ENCODE measurements at regions not wholly inside any gene's neighbourhood (a gene's known extent, or its start where the extent isn't known, plus 50 kb on each side); places are given as distances from the start of the nearest gene placed in this dataset.
"Not testable (repeated sequence)": the region's sequence is repeated elsewhere in the genome, so short reads cannot be mapped to it uniquely, and the experiment has no call there.

DNA sequence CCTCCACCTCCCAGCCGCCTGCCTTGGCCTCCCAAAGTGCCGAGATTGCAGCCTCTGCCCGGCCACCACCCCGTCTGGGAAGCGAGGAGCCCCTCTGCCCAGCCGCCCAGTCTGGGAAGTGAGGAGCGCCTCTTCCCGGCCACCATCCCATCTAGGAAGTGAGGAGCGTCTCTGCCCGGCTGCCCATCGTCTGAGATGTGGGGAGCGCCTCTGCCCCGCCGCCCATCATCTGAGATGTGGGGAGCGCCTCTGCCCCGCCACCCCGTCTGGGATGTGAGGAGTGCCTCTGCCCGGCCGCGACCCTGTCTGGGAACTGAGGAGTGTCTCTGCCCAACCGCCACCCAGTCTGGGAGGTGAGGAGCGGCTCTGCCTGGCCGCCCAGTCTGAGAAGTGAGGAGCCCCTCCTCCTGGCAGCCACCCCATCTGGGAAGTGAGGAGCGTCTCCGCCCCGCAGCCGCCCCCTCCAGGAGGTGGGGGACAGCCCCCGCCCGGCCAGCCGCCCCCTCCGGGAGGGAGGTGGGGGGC, 296.3 kb downstream of the HNRNPD start:
- not testable (repeated sequence) for DNase-seq (ENCODE audit: low spot score)

DNA sequence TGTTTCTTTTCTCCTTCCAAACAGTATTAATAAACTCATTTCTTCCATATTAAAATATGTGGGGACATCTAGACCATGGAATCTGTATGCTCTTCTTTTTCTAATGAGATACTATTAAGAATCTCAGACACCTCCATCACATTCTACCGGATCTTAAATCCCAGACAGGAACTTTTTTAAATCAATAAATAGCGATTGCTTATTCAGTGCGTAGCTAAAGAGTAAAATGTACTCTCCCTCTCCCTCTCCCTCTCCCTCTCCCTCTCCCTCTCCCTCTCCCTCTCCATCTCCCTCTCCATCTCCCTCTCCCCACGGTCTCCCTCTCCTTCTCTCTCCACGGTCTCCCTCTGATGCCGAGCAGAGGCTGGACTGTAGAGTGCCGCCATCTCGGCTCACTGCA, 297.0 kb downstream of the HNRNPD start:
- DNase-seq (ENCODE audit: low spot score), result no peak

DNA sequence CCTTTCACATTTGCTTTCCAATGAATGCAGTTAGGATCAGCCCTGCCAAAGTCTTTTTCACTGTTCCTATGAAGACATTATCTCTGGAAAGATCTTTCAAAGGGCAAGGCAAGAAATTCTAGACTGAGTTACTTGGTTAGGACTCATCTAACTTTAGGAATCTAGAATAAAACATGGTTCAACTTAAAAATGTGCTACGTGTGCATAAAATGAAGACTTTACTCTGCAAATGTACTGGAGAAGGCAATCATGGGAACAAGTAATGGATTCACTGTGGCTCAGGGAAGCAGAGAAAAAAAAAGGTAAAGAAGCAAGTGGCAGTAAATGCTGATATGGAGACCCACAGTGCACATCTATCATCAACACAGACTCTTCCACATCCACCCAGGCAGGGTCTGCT, 297.4 kb downstream of the HNRNPD start:
- DNase-seq (ENCODE audit: low spot score), result no peak

DNA sequence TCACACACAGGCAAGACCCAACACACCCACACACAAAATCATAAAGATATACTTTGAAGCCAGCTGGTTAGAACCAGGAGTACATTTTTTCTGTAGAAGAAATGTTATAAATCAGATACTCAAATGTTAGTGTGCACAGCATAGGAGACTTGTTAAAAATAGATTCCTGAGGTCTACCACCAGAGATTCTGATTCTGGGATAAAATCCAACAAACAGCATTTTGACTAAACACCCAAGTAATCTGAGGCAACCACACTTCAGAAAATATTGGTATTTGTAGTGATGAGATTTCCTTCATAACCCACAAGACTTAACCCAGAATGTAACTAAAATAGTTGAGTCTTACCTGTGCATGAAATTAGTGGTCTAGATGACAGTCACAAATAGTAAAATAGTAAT, 301.8 kb downstream of the HNRNPD start:
- no peak for DNase-seq (ENCODE audit: low spot score)

DNA sequence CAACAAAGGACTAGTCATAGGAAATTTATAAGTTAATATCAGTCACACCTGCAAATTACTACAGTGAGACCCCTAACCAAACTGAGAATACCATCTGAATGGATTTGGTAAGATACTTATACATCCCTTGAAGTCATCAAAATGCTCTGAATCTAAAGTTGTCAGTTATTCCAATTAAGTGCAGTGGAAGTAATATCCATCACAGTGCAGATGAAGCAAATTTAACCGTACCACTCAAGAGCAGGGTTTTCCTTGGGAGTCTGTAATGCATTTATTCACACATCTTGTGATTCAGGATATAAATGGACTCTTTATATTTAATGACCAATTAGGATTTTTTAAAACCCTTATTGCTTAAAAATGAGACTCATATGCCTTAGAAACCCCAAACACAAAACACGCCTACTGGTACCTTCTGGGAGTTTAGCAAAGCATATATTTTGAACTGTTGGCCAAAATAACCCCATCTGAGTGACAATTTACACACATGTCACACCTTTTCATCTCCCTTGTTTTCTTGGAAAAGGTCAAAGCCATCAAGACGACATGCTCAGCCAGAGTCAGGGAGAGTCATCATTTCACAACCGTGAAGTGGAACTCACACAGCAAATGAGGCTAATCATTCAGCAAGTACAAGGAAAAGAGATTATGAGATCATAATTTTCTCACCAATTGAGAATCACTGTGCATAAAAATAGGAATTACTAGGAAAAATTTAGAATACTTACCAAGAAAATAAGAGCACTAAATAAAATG, 303.7 kb downstream of the HNRNPD start:
- DNase-seq (ENCODE audit: low spot score), result no peak

DNA sequence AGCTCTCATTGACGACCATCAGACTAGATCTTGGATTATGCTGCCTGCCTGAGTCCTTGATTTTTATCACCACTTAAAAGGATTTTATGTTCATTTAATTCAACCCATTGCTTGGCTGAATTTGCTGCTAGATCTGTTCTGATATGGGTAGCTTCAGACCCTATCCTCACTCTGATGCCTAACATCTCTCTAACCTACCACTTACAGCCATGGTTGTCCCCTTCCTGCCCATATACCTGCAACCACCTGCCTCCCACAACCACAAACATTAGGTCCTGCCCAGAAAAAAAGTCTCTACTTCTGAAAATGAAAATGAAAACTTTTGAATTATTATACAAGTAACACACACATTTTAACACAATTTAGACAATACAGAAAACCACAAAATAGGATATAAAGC, 310.8 kb downstream of the HNRNPD start:
- DNase-seq (ENCODE audit: low spot score), result no peak

DNA sequence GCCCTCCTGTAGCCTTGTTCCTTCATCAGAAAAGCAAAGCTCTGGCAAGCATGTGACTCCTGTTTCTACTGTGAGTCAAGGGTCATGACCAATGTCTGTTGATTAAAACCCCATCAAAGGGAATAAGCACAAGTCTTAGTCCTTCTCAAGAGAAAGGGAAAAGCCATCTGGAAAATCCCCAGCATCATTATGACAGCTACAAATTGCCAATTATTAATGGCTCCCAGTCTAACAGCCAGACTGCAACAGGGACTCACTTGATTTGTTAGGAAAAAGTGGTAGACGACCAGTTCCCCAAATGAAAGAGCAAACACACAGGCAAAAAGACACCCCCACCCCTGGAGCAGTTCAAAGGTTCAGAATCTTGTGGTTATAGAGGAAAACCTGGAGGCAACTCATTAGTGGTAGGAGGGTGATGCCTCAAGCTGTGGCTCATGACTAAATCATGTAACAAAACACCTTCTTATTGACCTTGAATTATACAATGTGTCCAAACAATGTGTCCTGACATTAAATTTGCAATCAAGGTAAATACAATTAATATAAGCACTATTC, 315.7 kb downstream of the HNRNPD start:
- no peak for DNase-seq (ENCODE audit: low spot score)

DNA sequence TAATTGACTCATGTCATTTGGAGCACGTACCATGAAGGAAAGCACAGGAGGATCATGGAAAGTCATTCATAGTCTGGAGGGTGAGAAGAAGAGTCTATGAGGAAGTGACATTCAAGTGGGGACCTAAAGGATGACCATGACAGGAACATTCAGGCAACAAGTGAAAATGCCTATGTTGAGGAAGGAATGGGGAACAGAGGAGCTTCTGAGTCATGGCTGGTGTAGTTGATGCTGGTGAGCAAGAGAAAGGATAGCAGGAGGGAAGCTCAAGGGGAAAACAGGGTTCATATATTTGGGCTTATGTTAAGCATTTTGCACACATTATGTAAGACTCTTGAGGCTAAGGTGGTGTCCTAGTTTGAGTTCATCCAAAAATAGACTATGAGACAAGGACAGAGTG, 318.6 kb downstream of the HNRNPD start:
- DNase-seq (ENCODE audit: low spot score), result no peak

DNA sequence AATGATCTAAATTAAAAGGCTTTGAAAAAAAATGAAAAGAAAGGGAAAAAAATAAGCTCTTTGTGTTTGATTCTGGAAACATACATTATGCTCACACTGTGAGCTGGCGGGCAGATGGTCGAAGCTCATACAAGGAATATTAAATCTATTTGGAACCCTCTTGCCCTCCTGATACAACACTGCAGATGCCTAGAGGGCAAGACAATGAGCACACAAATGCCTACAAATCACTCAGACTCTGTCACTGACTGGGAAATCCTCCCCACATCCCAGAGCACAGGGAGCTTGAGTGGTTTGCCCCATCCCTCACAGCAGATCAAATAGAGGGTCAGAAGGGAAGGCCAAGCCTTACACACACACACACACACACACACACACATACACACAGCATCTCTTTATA, 320.4 kb downstream of the HNRNPD start:
- no peak for DNase-seq (ENCODE audit: low spot score)

DNA sequence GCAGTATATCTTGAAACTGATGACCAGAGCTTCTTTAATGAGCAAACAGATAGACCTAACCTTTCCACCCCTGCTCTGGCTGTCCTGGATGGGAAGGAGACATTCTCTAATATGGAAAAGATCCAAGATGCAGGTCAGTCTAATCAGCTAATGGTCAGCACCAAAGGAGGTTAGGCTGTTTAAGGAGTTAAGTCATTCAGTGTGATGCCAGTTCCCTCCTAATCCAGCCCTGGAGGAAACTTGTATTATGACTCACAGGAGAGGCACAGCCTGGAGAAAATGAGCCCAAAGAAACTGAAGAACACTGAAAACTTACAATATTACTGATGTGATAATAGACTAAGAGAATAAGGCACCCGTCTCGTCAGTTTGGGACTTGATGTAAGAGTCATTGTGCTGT, 323.0 kb downstream of the HNRNPD start:
- no peak for DNase-seq (ENCODE audit: low spot score)

DNA sequence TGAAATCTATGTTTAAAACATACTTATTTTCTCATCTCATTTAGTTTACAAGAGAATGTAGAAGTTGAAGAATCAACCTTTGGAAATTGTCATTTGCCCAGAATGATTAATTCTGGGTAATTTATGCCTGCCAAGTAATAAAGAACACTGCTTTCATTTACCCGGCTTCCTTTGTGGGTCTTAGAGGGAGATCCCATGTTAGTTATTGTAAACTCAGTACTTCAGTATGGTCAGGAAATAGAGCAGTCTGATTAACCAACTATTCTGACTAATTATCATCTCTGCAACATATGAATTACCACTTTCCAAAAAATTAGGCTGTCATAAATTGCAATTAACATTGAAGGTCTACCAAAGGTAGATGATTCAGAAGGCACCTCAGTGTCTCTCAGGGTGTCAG, 324.5 kb downstream of the HNRNPD start:
- no peak for DNase-seq (ENCODE audit: low spot score)

DNA sequence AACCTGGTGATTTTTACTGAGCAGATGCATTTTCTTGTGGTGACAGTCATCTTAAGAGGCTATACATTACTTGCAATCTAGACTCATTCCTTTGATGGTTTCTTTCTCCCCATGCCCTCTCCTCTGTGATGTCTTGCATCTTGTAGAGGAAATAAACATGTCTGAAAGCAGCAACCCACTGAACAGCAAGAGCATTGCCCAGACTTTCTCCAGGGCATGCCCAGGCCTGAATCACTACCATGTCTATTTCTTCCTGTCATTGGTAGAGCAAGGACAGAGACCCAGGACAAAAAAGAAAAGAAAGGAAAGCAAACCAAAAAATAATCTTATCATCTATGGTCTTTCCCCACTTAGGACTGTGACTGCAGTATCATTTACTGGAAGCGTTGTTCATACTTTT, 326.1 kb downstream of the HNRNPD start:
- DNase-seq (ENCODE audit: low spot score), result no peak

DNA sequence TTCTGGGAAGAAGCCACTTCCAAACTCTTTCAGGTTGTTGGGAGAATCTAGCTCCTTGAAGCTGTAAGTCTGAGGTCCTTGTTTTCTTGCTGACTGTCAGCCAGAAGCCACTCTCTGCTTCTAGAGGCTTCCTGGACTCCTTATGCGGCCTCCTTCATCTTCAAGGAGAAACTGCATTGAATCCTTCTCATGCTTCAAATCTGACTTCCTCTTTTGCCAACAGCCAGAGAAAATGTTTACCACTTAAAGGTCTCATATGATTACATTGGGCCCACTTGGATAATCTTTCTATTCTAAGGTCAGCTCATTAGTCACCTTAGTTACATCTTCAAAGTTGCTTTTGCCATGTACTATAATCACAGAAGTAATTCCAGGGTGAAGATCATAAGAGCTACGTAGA, 327.0 kb downstream of the HNRNPD start:
- DNase-seq (ENCODE audit: low spot score), result no peak

DNA sequence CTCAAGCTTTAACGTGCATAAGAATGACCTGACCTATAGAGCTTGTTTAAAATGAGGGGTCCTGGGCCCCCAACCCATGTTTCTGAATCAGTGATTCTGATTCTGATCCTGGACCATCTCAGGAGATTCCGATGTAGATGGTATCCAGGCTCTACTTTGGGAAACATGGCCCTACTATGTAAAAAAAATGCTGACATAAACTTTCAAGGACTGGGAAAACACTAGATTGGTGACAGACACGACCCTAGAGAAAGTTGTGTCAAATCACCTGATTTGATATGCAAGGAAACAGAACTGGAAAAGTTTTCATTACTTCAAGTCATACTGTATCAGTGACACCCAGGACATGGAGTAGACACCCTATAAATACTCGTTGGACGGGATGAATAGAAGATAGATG, 328.5 kb downstream of the HNRNPD start:
- DNase-seq (ENCODE audit: low spot score), result no peak

DNA sequence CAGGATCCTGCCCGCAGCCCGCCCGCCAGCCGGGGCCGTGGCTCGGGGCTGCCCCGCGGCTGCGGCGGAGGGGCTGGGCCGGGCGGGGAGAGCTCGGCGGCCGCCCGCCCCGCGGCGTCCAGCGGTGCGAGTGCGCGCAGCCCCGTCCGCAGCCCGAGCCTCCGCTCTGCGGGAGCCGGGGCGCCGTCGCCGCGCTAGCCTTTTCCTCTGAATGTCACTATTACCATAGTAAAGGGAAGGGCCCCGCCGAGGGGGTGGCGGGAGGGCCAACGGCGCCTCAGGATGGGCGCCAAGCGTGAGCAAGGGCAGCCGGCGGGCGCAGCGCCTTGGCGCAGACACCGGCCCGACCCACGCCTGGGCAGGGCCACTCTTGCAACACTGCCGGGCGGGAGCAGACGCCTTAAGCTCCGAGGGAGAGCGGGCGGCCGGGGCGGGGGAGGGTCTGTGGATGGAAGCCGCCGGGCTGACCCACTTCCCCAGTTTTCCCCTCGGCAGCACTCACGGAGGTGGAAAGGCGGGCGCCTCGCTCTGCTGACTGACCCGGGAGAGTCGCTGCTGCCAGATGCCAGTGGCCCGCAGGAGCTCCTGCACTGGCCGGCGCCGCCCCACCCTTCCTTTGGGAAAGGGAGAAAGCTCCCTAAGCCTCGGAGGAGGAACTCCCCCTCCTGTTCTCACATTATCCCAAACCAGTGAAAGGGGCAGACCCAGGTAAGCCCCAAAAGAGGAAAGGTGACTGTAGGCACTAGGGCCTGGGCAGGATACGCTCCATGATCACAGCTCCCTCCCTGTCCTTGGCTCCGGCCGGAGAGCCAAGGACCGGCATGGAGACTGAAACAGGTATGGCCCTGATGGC, 329.4 kb downstream of the HNRNPD start:
- DNase-seq (ENCODE audit: low spot score), result no peak

DNA sequence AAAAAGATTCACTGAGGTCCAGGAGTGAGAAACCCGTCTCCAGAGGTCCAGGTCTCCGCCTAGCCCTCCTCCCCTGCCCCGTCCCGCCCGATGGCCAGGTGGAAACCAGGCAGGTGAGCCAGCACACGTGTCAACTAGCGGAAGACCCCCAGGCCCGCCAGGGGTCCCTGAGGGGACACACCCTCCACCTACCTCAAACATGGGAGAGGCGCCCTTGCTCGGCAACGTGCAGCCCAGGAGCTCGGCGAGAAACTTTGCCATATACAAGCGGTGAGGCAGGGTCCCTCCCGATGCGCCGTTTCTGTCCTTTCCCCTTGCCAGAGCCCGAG, 330.0 kb downstream of the HNRNPD start:
- DNase-seq (ENCODE audit: low spot score), result no peak

DNA sequence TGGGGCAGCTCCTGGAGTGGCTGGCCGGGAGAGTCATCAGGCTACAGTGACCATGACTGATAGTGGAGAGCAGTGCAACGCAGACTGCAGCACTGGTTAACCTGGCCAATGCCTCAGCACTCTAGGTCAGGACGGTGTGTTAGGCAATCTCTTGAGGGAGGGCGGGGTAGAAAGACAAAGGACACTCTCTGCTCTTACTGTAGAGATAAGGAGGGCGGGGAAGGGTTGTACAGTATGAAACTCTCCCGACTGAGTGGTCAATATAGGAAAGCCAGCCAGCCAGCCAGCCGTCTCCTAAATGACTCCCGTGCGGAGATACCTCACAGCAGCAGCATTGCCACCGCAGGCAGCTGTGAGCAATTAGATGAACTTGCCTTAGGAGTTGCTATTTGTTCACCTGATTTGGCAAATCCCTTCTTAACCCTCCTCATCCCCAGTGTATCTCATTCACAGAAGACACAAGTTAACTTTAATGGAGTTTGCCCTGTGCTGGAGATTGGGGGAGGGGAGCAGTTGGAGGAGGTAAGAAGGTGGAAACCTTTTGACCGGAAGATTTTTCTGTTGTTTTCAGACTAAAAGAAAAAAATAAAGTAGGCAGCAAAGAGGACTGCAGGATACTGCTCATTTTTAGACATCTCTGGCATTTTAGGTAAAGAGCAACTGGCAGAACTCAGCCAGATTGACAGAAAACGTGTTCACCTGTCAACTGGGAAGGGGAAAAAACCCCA, 330.5 kb downstream of the HNRNPD start:
- no peak for DNase-seq (ENCODE audit: low spot score)

DNA sequence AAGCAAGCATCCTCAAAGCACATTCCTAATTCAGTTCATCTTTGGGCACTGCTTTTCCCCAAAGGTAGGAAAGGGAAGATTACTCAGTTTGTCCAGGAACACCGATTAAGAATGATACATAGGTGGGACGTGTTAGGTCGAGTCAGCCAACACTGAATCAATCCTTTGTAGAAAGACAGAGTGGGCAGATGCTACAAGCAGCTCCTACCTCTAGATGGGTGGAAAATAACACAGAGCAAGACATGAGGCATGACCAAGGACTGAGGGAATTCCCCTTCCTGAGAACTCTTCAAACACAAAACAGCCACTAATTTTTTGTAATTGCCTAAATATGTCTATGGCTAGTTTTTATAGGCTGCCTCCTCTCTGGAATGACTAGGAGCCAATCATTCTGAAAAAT, 331.7 kb downstream of the HNRNPD start:
- DNase-seq (ENCODE audit: low spot score), result no peak

DNA sequence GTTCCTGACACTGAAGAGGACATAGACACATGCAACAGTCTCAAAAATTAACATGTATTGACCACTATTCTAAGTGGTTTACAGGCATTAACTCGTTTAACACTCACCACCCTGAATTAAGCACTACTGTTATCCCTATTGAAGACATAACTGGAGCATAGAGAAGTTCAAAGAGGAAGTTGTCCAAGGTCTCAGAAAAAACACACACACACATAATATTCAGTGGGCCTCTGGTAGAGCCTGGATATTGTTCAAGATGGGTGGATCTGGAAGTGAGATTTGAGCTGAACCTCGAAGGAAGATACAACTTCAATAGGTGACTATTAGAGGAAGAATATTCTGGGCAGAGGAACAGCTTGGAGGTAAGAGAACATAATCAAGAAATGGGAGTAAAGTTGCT, 334.9 kb downstream of the HNRNPD start:
- no peak for DNase-seq (ENCODE audit: low spot score)

DNA sequence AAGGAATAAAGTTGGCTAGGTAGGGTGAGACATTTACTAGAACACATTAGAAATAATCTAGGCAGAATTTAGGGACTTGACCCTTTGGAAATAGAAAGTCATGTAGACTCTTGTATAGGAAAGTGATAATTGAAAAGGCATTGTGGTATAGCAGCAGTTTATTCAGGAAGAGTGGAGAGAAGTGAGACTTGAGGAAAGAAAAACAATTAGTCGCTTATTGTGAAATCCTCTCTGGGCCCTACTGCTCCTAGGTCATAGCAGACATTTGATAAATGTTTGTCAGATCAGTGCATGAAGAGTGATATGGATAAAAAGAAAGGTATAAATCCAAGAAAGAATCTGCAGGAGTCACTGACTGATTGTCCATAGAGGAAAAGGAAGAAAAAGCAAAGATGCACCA, 337.6 kb downstream of the HNRNPD start:
- DNase-seq (ENCODE audit: low spot score), result no peak

DNA sequence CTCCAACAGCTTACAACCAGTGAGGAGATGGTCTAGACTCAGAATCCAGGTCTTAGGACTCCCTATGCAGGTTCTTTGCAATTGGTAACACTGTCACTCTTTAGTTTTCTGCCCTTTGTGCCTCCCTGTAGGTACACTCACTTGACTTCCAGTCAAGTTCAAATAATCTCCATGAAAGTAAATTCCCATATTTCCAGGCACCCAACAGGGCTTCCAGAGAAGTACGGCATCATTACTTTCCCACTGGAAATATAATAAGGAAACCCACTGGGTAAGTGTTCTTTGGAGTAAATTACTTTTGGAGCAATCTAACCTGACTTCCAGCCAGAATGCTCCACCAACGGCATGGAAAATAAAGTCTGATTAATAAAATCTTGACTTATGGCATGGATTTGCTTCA, 338.9 kb downstream of the HNRNPD start:
- no peak for DNase-seq (ENCODE audit: low spot score)

DNA sequence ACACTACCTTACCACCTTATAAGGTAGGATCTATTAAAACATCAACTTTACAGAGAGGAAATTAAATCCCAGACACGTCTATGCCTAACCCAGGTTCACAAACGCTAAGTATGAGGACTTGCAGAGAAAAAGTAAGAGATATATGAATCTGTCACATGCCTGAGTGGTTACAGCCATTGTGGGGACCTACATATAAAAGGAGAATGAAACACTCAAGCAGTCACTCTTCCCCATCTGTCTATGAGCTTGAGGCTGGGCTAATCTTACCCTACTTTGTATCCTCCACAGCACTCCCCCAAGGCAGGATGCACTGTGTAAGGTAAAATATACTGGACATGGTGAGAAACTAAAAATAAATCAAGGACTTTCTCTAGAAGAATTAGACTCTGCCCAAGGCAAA, 339.9 kb downstream of the HNRNPD start:
- no peak for DNase-seq (ENCODE audit: low spot score)

Measured in NAMALWA (cell line).